Lung (tissue), 11 donors: ENCODE measurements at regions not wholly inside any gene's neighbourhood (a gene's known extent, or its start where the extent isn't known, plus 50 kb on each side); places are given as distances from the start of the nearest gene placed in this dataset.

ENCODE experiments used
- ATAC-seq: fragments of 200-7000 bp; cut with Tn5 transposase; one replicate; pipeline ENCODE4 v1.9.1; 2020; ENCODE audit warnings: moderate number of reproducible peaks; ENCODE audit not compliant: insufficient read depth, low FRiP score
- DNase-seq, 3 donors: peaks; one replicate each; pipeline ENCODE4 v3.0.0-alpha.2; 2013 to 2017
- H3K27ac ChIP-seq, 2 donors: one replicate each; pipeline ENCODE4 v1.5.1; 2013; ENCODE audit warnings: mild to moderate bottlenecking in 2 of 2, moderate library complexity in 2 of 2, control low read depth in 1 of 2, inconsistent platforms in 1 of 2, low read depth in 1 of 2, low read length in 1 of 2
- H3K27me3 ChIP-seq, 3 donors: one replicate each; pipeline ENCODE4 v1.5.1; 2013; ENCODE audit warnings: low read length in 2 of 3; ENCODE audit not compliant: control insufficient read depth in 3 of 3, insufficient read depth in 3 of 3
- H3K36me3 ChIP-seq, 4 donors: one replicate each; pipeline ENCODE4 v1.5.1; 2013; ENCODE audit warnings: low read length in 4 of 4, mild to moderate bottlenecking in 1 of 4, moderate library complexity in 1 of 4; ENCODE audit not compliant: control insufficient read depth in 4 of 4, insufficient read depth in 4 of 4
- H3K4me1 ChIP-seq, 5 donors: one replicate each; pipeline ENCODE4 v1.5.1; 2013; ENCODE audit warnings: low read length in 5 of 5, mild to moderate bottlenecking in 2 of 5, moderate library complexity in 1 of 5; ENCODE audit not compliant: control insufficient read depth in 5 of 5, insufficient read depth in 5 of 5
- H3K4me3 ChIP-seq: one replicate; pipeline ENCODE4 v1.5.1; 2013; ENCODE audit warnings: mild to moderate bottlenecking, control low read depth, moderate library complexity
- H3K9ac ChIP-seq, 2 donors: one replicate each; pipeline ENCODE4 v1.5.1; 2013; ENCODE audit warnings: low read length in 2 of 2, control low read depth in 1 of 2; ENCODE audit not compliant: insufficient read depth in 1 of 2
- H3K9me3 ChIP-seq, 4 donors: one replicate each; pipeline ENCODE4 v1.5.1; 2013; ENCODE audit warnings: low read length in 3 of 4, mild to moderate bottlenecking in 1 of 4, moderate library complexity in 1 of 4; ENCODE audit not compliant: control insufficient read depth in 4 of 4, insufficient read depth in 3 of 4
- CTCF ChIP-seq: IDR thresholded peaks from 2 replicates; pipeline ENCODE4 v1.5.1; 2012; ENCODE audit warnings: mild to moderate bottlenecking; ENCODE audit errors: control extremely low read depth, extremely low read depth
- WGBS, 2 donors: extraction: QIAGEN DNeasy Blood & Tissue Kit; methylation state at CpG; one replicate each; pipeline ENCODE4 v1.1.7; 2013; 5-methylcytosine and 5-hydroxymethylcytosine counted together
- donor health status: control.
- donor health status: control.
- donor health status: Bipolar disorder and iron deficiency.
- donor health status: healthy.
- donor health status: DM: yes; HTN: yes; CAD: no.

GRCh38 chr22:47858773-47859306 lies 1096.4 kb downstream of the TBC1D22A start:
- Histone ChIP-seq H3K27me3 (no peaks in the 10 kb centered on the region), H3K36me3 (no peaks in the 10 kb centered on the region), H3K9me3 (peaks cover 0 to 7% (median 0%) of the 10 kb centered on the region in 4 donors), H3K27ac (no peak overlapping the region), H3K9ac (no peak overlapping the region), H3K4me3 (no peak overlapping the region), H3K4me1 (no peaks in the 10 kb centered on the region)
- DNase-seq (no peak), ATAC-seq (no peak)
- no peak for TF ChIP-seq CTCF

GRCh38 chr22:47854680-47855079 lies 1092.2 kb downstream of the TBC1D22A start:
- 68 to 76% methylated on average over 4 of the region's 4 CpGs for WGBS, 2 donors
- Histone ChIP-seq H3K9me3 (peaks cover 0 to 4% (median 0%) of the 10 kb centered on the region in 4 donors), H3K27me3 (peaks cover 0 to 4% (median 0%) of the 10 kb centered on the region in 3 donors), H3K4me1 (peaks cover 0 to 16% (median 0%) of the 10 kb centered on the region in 5 donors), H3K27ac (no peak overlapping the region), H3K4me3 (no peak overlapping the region), H3K9ac (no peak overlapping the region), H3K36me3 (no peaks in the 10 kb centered on the region)
- ATAC-seq, result no peak
- TF ChIP-seq CTCF, result no peak
- DNase-seq, result no peak

GRCh38 chr22:47854251-47854650 lies 1091.8 kb downstream of the TBC1D22A start:
- no peak for TF ChIP-seq CTCF
- ATAC-seq, result no peak
- Histone ChIP-seq H3K27ac (no peak overlapping the region), H3K36me3 (no peaks in the 10 kb centered on the region), H3K4me3 (no peak overlapping the region), H3K27me3 (peaks cover 0 to 4% (median 0%) of the 10 kb centered on the region in 3 donors), H3K9ac (no peak overlapping the region), H3K4me1 (peaks cover 0 to 19% (median 0%) of the 10 kb centered on the region in 5 donors), H3K9me3 (peaks cover 0 to 4% (median 0%) of the 10 kb centered on the region in 4 donors)
- no peak for DNase-seq
- 70 to 72% methylated on average over 5 of the region's 5 CpGs for WGBS, 2 donors

- ATAC-seq (no peak), DNase-seq (no peak)
- Histone ChIP-seq H3K4me1 (peaks cover 0 to 19% (median 0%) of the 10 kb centered on the region in 5 donors), H3K36me3 (no peaks in the 10 kb centered on the region), H3K9ac (no peak overlapping the region), H3K27me3 (peaks cover 0 to 4% (median 0%) of the 10 kb centered on the region in 3 donors), H3K4me3 (no peak overlapping the region), H3K9me3 (peaks cover 0 to 4% (median 0%) of the 10 kb centered on the region in 4 donors), H3K27ac (no peak overlapping the region)
- no peak for TF ChIP-seq CTCF
- 84 to 85% methylated on average over 3 of the region's 3 CpGs for WGBS, 2 donors
These were observed 1091.3 kb downstream of the TBC1D22A start for GRCh38 chr22:47853750-47854149.
